ENCODE measurements at regions not wholly inside any gene's neighbourhood (a gene's known extent, or its start where the extent isn't known, plus 50 kb on each side); places are given as distances from the start of the nearest gene placed in this dataset.

- no peak for TF ChIP-seq POLR2A (IDR thresholded peaks at IDR 0.05; ENCODE audit: low read depth, low read length)
- no peak for TF ChIP-seq POLR2AphosphoS5 (IDR thresholded peaks at IDR 0.05; ENCODE audit: low read depth, low read length)
- TF ChIP-seq TAF1 (IDR thresholded peaks at IDR 0.05; ENCODE audit: low read depth, low read length): no peak
- TF ChIP-seq SPI1 (IDR thresholded peaks at IDR 0.05; ENCODE audit: low read depth, low read length): no peak
- TF ChIP-seq PAX5 (IDR thresholded peaks at IDR 0.05; ENCODE audit: insufficient read depth, low read length, severe bottlenecking): no peak
These were observed 68.7 kb upstream of the KLF6 start for GRCh38 chr10:3853547-3854303.
